Neuronal stem cell (in vitro differentiated cells): ENCODE measurements at regions not wholly inside any gene's neighbourhood (a gene's known extent, or its start where the extent isn't known, plus 50 kb on each side); places are given as distances from the start of the nearest gene placed in this dataset.

Source experiments
- DNase-seq: peaks from one replicate; pipeline ENCODE4 v3.0.0-alpha.2; 2013; ENCODE audit warnings: low spot score
- H2AFZ ChIP-seq: one replicate; pipeline ENCODE4 v1.6.1; 2013; ENCODE audit warnings: mild to moderate bottlenecking, low read length, inconsistent platforms
- H2AK5ac ChIP-seq: 2 replicates; pipeline ENCODE4 v1.6.1; 2013; ENCODE audit warnings: low read depth, mild to moderate bottlenecking, inconsistent platforms, low read length, moderate library complexity, mixed read lengths
- H2BK120ac ChIP-seq: 2 replicates; pipeline ENCODE4 v1.6.1; 2013; ENCODE audit warnings: low read depth, mild to moderate bottlenecking, inconsistent platforms, low read length, moderate library complexity, mixed read lengths
- H2BK12ac ChIP-seq: one replicate; pipeline ENCODE4 v1.6.1; 2013; ENCODE audit warnings: low read length, inconsistent platforms
- H2BK15ac ChIP-seq: 2 replicates; pipeline ENCODE4 v1.6.1; 2013; ENCODE audit warnings: mild to moderate bottlenecking, low read length, inconsistent platforms, mixed read lengths
- H2BK5ac ChIP-seq: one replicate; pipeline ENCODE4 v1.6.1; 2013; ENCODE audit warnings: inconsistent platforms, mild to moderate bottlenecking, low read length, moderate library complexity
- H3K14ac ChIP-seq: one replicate; pipeline ENCODE4 v1.6.1; 2013; ENCODE audit warnings: low read length, inconsistent platforms
- H3K18ac ChIP-seq: 2 replicates; pipeline ENCODE4 v1.6.1; 2013; ENCODE audit warnings: low read length, inconsistent platforms
- H3K23ac ChIP-seq: 2 replicates; pipeline ENCODE4 v1.6.1; 2013; ENCODE audit warnings: low read depth, mild to moderate bottlenecking, mixed read lengths, low read length, inconsistent platforms; ENCODE audit not compliant: poor library complexity
- H3K27ac ChIP-seq: replicated peaks from 3 replicates; pipeline ENCODE4 v1.5.1; 2013; ENCODE audit warnings: low read length, inconsistent platforms
- H3K27me3 ChIP-seq, 3 experiments: 2 replicates each; pipeline ENCODE4 v1.6.1; 2013; ENCODE audit warnings: low read length in 3 of 3, mild to moderate bottlenecking in 2 of 3, inconsistent platforms in 1 of 3, low read depth in 1 of 3, mixed read lengths in 1 of 3, moderate library complexity in 1 of 3; ENCODE audit not compliant: control insufficient read depth in 3 of 3, insufficient read depth in 3 of 3
- H3K36me3 ChIP-seq, 2 donors: replicated peaks in 1 of 2; 2 replicates each; pipeline ENCODE4 v1.6.1; 2013; ENCODE audit warnings: low read length in 2 of 2; ENCODE audit not compliant: control insufficient read depth in 2 of 2, insufficient read depth in 2 of 2
- H3K4ac ChIP-seq: 2 replicates; pipeline ENCODE4 v1.6.1; 2013; ENCODE audit warnings: inconsistent platforms, mild to moderate bottlenecking, low read length, moderate library complexity
- H3K4me1 ChIP-seq, 2 donors: 1 replicate in 1 of 2; 2 replicates in 1 of 2; pipeline ENCODE4 v1.6.1; 2013; ENCODE audit warnings: low read length in 2 of 2, low read depth in 1 of 2; ENCODE audit not compliant: control insufficient read depth in 2 of 2, insufficient read depth in 1 of 2
- H3K4me2 ChIP-seq: one replicate; pipeline ENCODE4 v1.6.1; 2013; ENCODE audit warnings: mild to moderate bottlenecking, low read length, inconsistent platforms; ENCODE audit not compliant: insufficient read depth, poor library complexity, severe bottlenecking
- H3K4me3 ChIP-seq, 2 donors: 2 replicates each; pipeline ENCODE4 v1.5.1; 2013; ENCODE audit warnings: low read length in 2 of 2, mild to moderate bottlenecking in 2 of 2, inconsistent platforms in 1 of 2, moderate library complexity in 1 of 2
- H3K79me1 ChIP-seq: one replicate; pipeline ENCODE4 v1.6.1; 2013; ENCODE audit warnings: low read depth, mild to moderate bottlenecking, inconsistent platforms, low read length, moderate library complexity
- H3K9ac ChIP-seq: one replicate; pipeline ENCODE4 v1.6.1; 2013; ENCODE audit warnings: mild to moderate bottlenecking, low read depth, low read length, inconsistent platforms; ENCODE audit not compliant: poor library complexity
- H3K9me3 ChIP-seq, 2 donors: replicated peaks in 1 of 2; 2 replicates each; pipeline versions ENCODE3 to v1.6.1; 2013; ENCODE audit warnings: low read length in 2 of 2, mild to moderate bottlenecking in 2 of 2, inconsistent platforms in 1 of 2, low read depth in 1 of 2, mixed read lengths in 1 of 2, moderate library complexity in 1 of 2; ENCODE audit not compliant: control insufficient read depth in 2 of 2, insufficient read depth in 1 of 2
- H4K8ac ChIP-seq: one replicate; pipeline ENCODE4 v1.6.1; 2013; ENCODE audit warnings: low read depth, mild to moderate bottlenecking, inconsistent platforms, low read length, moderate library complexity
- H4K91ac ChIP-seq: one replicate; pipeline ENCODE4 v1.6.1; 2013; ENCODE audit warnings: low read length, low read depth, mild to moderate bottlenecking, inconsistent platforms; ENCODE audit not compliant: poor library complexity
- WGBS, 2 donors: extraction: QIAGEN DNeasy Blood & Tissue Kit; methylation state at CpG; one replicate each; pipeline ENCODE4 v1.1.7; 2013; ENCODE audit warnings: missing lambda C conversion rate in 2 of 2, mixed read lengths in 1 of 2; ENCODE audit not compliant: insufficient read length in 2 of 2, insufficient replicate concordance in 1 of 2; ENCODE audit errors: extremely low coverage in 2 of 2; 5-methylcytosine and 5-hydroxymethylcytosine counted together

DNA sequence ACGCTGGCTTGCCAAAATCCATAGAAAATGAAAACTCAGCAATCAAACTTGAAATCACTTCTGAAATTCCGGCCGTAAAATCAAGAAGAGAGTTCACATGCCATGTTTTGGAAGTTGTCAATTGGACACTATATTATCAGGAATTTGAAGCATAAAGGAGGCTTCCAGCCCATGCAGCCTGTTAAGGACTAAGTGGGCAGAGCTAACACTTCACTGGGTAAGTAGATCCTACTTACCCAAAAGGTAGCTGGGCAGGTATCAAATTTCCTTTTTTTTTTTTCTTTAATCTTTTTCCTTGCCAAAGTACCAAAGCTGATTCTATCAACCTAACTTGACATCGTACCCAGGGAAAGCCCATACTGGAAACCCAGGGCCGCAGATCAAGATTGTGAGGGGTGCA, 71.5 kb upstream of the ARHGAP5 start:
- DNase-seq, result no peak
- Histone ChIP-seq H3K27me3 (peaks cover 0 to 11% (median 0%) of the 10 kb centered on the region in 3 experiments), H2BK120ac (no peak overlapping the region), H3K4me1 (peaks cover 0 to 7% of the 10 kb centered on the region in 2 donors), H3K9ac (no peak overlapping the region), H3K23ac (no peak overlapping the region), H3K79me1 (no peaks in the 10 kb centered on the region), H4K91ac (no peak overlapping the region), H3K27ac (no peak overlapping the region), H3K4me2 (no peak overlapping the region), H3K18ac (no peak overlapping the region), H2BK15ac (no peak overlapping the region), H2AK5ac (no peak overlapping the region), H2BK12ac (no peak overlapping the region), H2AFZ (no peak overlapping the region), H4K8ac (no peak overlapping the region), H3K14ac (no peak overlapping the region), H3K4ac (no peak overlapping the region), H3K4me3 (no peak overlapping the region), H2BK5ac (no peak overlapping the region), H3K36me3 (no peaks in the 10 kb centered on the region), H3K9me3 (no peaks in the 10 kb centered on the region)
- WGBS, 2 donors, result no CpG with 5 or more reads among the region's 5 CpGs

DNA sequence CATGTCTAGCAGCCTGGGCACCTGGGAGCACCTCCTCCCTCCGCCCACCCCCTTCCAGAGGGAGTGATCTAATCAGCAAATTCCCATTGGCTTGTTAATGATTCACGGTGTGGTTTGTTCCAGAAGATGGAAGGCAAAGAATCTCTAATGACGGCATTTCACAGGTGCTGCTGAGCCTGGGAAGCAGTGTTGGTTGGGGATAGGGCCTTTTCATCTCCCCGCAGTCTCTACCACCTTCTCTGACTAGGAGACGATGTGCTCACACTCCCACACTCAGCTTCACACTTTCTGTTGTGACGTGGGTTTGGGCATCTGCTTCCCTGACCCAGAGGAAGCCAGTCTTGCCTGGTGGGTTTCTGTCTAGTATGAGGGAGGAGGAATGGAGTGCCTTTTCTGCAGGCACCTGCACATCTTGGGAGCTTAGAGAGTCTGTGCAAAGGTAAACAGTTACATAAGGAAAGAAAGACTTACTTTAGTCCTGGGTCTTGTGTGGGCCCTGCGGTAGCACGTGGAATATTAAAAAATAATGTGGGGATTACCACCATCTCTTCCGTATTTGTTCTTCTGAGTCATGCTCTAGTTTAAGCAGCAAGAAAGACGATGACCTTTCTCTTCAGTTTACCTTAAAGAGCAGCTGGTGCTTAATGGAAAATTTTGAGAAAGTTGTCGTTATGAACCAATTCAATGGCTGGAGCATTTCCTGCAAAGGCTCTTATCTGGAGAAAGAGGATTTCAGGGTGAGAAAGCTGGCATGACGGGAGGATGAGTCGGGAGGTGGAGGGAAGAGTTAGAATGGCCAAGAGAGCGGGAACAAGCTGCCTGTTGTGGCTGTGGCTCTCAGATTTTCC, 70.6 kb upstream of the ARHGAP5 start:
- Histone ChIP-seq H3K14ac (no peak overlapping the region), H3K36me3 (no peaks in the 10 kb centered on the region), H3K9me3 (no peaks in the 10 kb centered on the region), H4K91ac (no peak overlapping the region), H3K4me3 (no peak overlapping the region), H2BK5ac (no peak overlapping the region), H3K4ac (no peak overlapping the region), H3K18ac (no peak overlapping the region), H3K23ac (no peak overlapping the region), H4K8ac (no peak overlapping the region), H3K4me2 (no peak overlapping the region), H3K27me3 (peaks cover 0 to 11% (median 0%) of the 10 kb centered on the region in 3 experiments), H2BK12ac (no peak overlapping the region), H2BK15ac (no peak overlapping the region), H3K9ac (no peak overlapping the region), H3K27ac (no peak overlapping the region), H2AFZ (no peak overlapping the region), H2BK120ac (no peak overlapping the region), H3K4me1 (peaks cover 0 to 7% of the 10 kb centered on the region in 2 donors), H2AK5ac (no peak overlapping the region), H3K79me1 (no peaks in the 10 kb centered on the region)
- no CpG with 5 or more reads among the region's 14 CpGs for WGBS, 2 donors
- no peak for DNase-seq

GRCh38 chr14:32007755-32008362, 69.2 kb upstream of the ARHGAP5 start:
- Histone ChIP-seq H3K23ac (no peak overlapping the region), H3K4me2 (no peak overlapping the region), H3K18ac (no peak overlapping the region), H3K27me3 (peaks cover 0 to 11% (median 0%) of the 10 kb centered on the region in 3 experiments), H2AFZ (no peak overlapping the region), H3K79me1 (no peaks in the 10 kb centered on the region), H3K14ac (no peak overlapping the region), H3K4me3 (no peak overlapping the region), H2BK12ac (no peak overlapping the region), H4K91ac (no peak overlapping the region), H3K36me3 (no peaks in the 10 kb centered on the region), H2AK5ac (no peak overlapping the region), H2BK5ac (no peak overlapping the region), H3K9ac (no peak overlapping the region), H2BK120ac (no peak overlapping the region), H3K9me3 (no peaks in the 10 kb centered on the region), H4K8ac (no peak overlapping the region), H3K4ac (no peak overlapping the region), H3K27ac (no peak overlapping the region), H2BK15ac (no peak overlapping the region), H3K4me1 (peaks cover 0 to 7% of the 10 kb centered on the region in 2 donors)
- DNase-seq, result no peak
- no CpG with 5 or more reads among the region's 2 CpGs for WGBS, 2 donors

DNA sequence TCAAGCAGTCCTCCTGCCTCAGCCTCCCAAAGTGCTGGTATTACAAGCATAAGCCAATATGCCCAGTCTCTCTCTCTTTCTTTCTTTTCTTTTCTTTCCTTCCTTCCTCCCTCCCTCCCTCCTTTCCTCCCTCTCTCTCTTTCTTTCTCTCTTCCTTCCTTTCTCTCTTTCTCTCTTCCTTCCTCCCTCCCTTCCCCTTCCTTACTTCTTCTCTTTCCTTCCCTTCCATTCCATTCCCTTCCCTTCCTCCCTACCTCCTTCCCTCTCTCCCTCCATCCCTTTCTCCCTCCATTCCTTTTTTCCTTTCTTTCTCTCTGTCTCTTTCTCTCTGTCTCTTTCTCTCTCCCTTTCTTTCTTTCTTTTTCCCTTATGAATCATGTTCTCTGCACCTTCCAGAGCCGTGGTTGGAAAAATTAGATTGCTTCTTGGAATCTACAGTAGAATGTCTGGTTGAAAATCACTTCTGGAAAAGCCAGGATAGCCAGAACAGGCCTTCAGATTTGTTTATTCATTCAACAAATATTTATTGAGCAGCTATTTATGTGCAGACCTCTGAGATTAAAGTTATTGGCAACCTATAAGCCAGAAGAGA, 68.4 kb upstream of the ARHGAP5 start:
- no peak overlapping the region for H2BK5ac ChIP-seq
- H3K4ac ChIP-seq, result no peak overlapping the region
- H3K9me3 ChIP-seq, result no peaks in the 10 kb centered on the region
- H2AFZ ChIP-seq, result no peak overlapping the region
- no peak overlapping the region for H4K8ac ChIP-seq
- no peak overlapping the region for H2BK12ac ChIP-seq
- no peak overlapping the region for H2BK120ac ChIP-seq
- H4K91ac ChIP-seq, result no peak overlapping the region
- H3K27me3 ChIP-seq, result peaks cover 0 to 11% (median 0%) of the 10 kb centered on the region in 3 experiments
- no peak for DNase-seq
- no peak overlapping the region for H3K18ac ChIP-seq
- no peak overlapping the region for H2AK5ac ChIP-seq
- H3K4me2 ChIP-seq, result no peak overlapping the region
- H3K4me3 ChIP-seq, result no peak overlapping the region
- H2BK15ac ChIP-seq, result no peak overlapping the region
- H3K27ac ChIP-seq, result no peak overlapping the region
- no peak overlapping the region for H3K9ac ChIP-seq
- peaks cover 0 to 9% of the 10 kb centered on the region in 2 donors for H3K4me1 ChIP-seq
- WGBS, 2 donors, result no CpG with 5 or more reads among the region's 1 CpG
- no peaks in the 10 kb centered on the region for H3K79me1 ChIP-seq
- no peak overlapping the region for H3K14ac ChIP-seq
- no peaks in the 10 kb centered on the region for H3K36me3 ChIP-seq
- H3K23ac ChIP-seq, result no peak overlapping the region
